Breast epithelium (tissue), 3 donors: ENCODE measurements at regions not wholly inside any gene's neighbourhood (a gene's known extent, or its start where the extent isn't known, plus 50 kb on each side); places are given as distances from the start of the nearest gene placed in this dataset.

Experiments
- CTCF ChIP-seq, 3 donors: fragments of 450-650 bp; IDR thresholded peaks; one replicate each; pipeline ENCODE4 v1.5.1; 2016 to 2017; ENCODE audit warnings: antibody characterized with exemption in 3 of 3, mild to moderate bottlenecking in 3 of 3, moderate library complexity in 3 of 3
- POLR2A ChIP-seq: fragments of 450-650 bp; IDR thresholded peaks from one replicate; pipeline ENCODE4 v1.6.1; 2016; ENCODE audit warnings: antibody characterized with exemption, mild to moderate bottlenecking, moderate library complexity
- POLR2AphosphoS5 ChIP-seq, 3 donors: sonication (generic); formaldehyde crosslinking; IDR thresholded peaks; one replicate each; pipeline ENCODE4 v1.6.1; 2017; ENCODE audit warnings: antibody characterized with exemption in 3 of 3

GRCh38 chr20:19833395-19833794 is 75.3 kb downstream of the RIN2 start:
- TF ChIP-seq CTCF (IDR thresholded peaks at IDR 0.05) (no peak), POLR2A (no peak), POLR2AphosphoS5 (IDR thresholded peaks at IDR 0.05) (no peak)
